Sigmoid colon (tissue), 6 donors: ENCODE measurements at regions not wholly inside any gene's neighbourhood (a gene's known extent, or its start where the extent isn't known, plus 50 kb on each side); places are given as distances from the start of the nearest gene placed in this dataset.

Source experiments
- DNase-seq: peaks from one replicate; pipeline ENCODE4 v3.0.0-alpha.2; 2019
- H3K27ac ChIP-seq, 4 donors: fragments of 200-600 bp; sonication (generic); one replicate each; pipeline ENCODE4 v1.5.1; 2016 to 2019; ENCODE audit warnings: mild to moderate bottlenecking in 1 of 4
- H3K27me3 ChIP-seq, 3 donors: fragments of 200-600 bp; sonication (generic); one replicate each; pipeline ENCODE4 v1.5.1; 2019; ENCODE audit warnings: mild to moderate bottlenecking in 1 of 3
- H3K36me3 ChIP-seq, 4 donors: fragments of 200-600 bp; sonication (generic); one replicate each; pipeline ENCODE4 v1.5.1; 2016 to 2019
- H3K4me1 ChIP-seq, 4 donors: fragments of 200-600 bp; sonication (generic); one replicate each; pipeline ENCODE4 v1.5.1; 2017 to 2019
- H3K4me3 ChIP-seq, 4 donors: fragments of 200-600 bp; sonication (generic); one replicate each; pipeline ENCODE4 v1.5.1; 2017 to 2019; ENCODE audit warnings: mild to moderate bottlenecking in 2 of 4, moderate library complexity in 1 of 4
- H3K9me3 ChIP-seq, 4 donors: fragments of 200-600 bp in 3 of 4; sonication (generic) in 3 of 4; one replicate each; pipeline versions ENCODE4 v1.5.1 to v1.6.1; 2013 to 2019
- CTCF ChIP-seq, 4 experiments: fragments of 450-650 bp in 3 of 4; fragments of 200-600 bp in 1 of 4; IDR thresholded peaks; one replicate each; pipeline ENCODE4 v1.5.1; 2016 to 2019; ENCODE audit warnings: antibody characterized with exemption in 4 of 4, mild to moderate bottlenecking in 3 of 4, moderate library complexity in 2 of 4
- EP300 ChIP-seq, 4 donors: sonication (generic); formaldehyde crosslinking; IDR thresholded peaks; one replicate each; pipeline ENCODE4 v1.6.1; 2017; ENCODE audit warnings: antibody characterized with exemption in 4 of 4
- POLR2A ChIP-seq, 2 donors: fragments of 450-650 bp; IDR thresholded peaks; one replicate each; pipeline ENCODE4 v1.6.1; 2016; ENCODE audit warnings: antibody characterized with exemption in 2 of 2, mild to moderate bottlenecking in 2 of 2, moderate library complexity in 2 of 2
- POLR2AphosphoS5 ChIP-seq, 4 donors: sonication (generic); formaldehyde crosslinking; IDR thresholded peaks; one replicate each; pipeline ENCODE4 v1.6.1; 2017; ENCODE audit warnings: antibody characterized with exemption in 4 of 4
- WGBS, 2 donors: extraction: QIAGEN DNeasy Blood & Tissue Kit; methylation state at CpG; one replicate each; pipeline ENCODE4 v1.1.7; 2013; 5-methylcytosine and 5-hydroxymethylcytosine counted together
- intact Hi-C: fragments of 100-400 bp; cut with DNase I; formaldehyde crosslinking; loops from one replicate; pipeline ENCODE4 v1.15.1; 2023
- donor health status: healthy with polysubstance abuse.
- donor health status: healthy.

- Histone ChIP-seq H3K27me3 (no peaks in the 10 kb centered on the region), H3K4me1 (no peaks in the 10 kb centered on the region), H3K27ac (no peak overlapping the region), H3K9me3 (no peaks in the 10 kb centered on the region), H3K36me3 (no peaks in the 10 kb centered on the region), H3K4me3 (no peak overlapping the region)
- DNase-seq = no peak
- intact Hi-C loops = no loop called here
- TF ChIP-seq EP300 (IDR thresholded peaks at IDR 0.05) = no peak
- no peak for TF ChIP-seq POLR2AphosphoS5 (IDR thresholded peaks at IDR 0.05)
- no peak for TF ChIP-seq CTCF (IDR thresholded peaks at IDR 0.05)
- TF ChIP-seq POLR2A (IDR thresholded peaks at IDR 0.05) = no peak
- 70 to 74% methylated on average over 5 of the region's 5 CpGs for WGBS, 2 donors
These were observed 134.8 kb upstream of the SLC24A3 start for GRCh38 chr20:19077370-19078220.

GRCh38 chr20:19078448-19079373 lies 133.7 kb upstream of the SLC24A3 start:
- no peak overlapping the region for H3K4me3 ChIP-seq
- intact Hi-C loops = no loop called here
- H3K9me3 ChIP-seq = no peaks in the 10 kb centered on the region
- TF ChIP-seq EP300 (IDR thresholded peaks at IDR 0.05) (no peak), POLR2A (IDR thresholded peaks at IDR 0.05) (no peak), CTCF (IDR thresholded peaks at IDR 0.05) (no peak), POLR2AphosphoS5 (IDR thresholded peaks at IDR 0.05) (no peak)
- 90% methylated on average over 7 of the region's 7 CpGs for WGBS, 2 donors
- no peak for DNase-seq
- no peaks in the 10 kb centered on the region for H3K4me1 ChIP-seq
- no peak overlapping the region for H3K27ac ChIP-seq
- H3K36me3 ChIP-seq = no peaks in the 10 kb centered on the region
- H3K27me3 ChIP-seq = no peaks in the 10 kb centered on the region

- Histone ChIP-seq H3K9me3 (no peaks in the 10 kb centered on the region), H3K4me3 (no peak overlapping the region), H3K4me1 (no peaks in the 10 kb centered on the region), H3K36me3 (no peaks in the 10 kb centered on the region), H3K27ac (no peak overlapping the region), H3K27me3 (no peaks in the 10 kb centered on the region)
- no peak for TF ChIP-seq POLR2A (IDR thresholded peaks at IDR 0.05)
- TF ChIP-seq POLR2AphosphoS5 (IDR thresholded peaks at IDR 0.05) = no peak
- TF ChIP-seq EP300 (IDR thresholded peaks at IDR 0.05) = no peak
- TF ChIP-seq CTCF (IDR thresholded peaks at IDR 0.05) = no peak
- 74 to 83% methylated on average over 10 of the region's 10 CpGs for WGBS, 2 donors
- intact Hi-C loops = no loop called here
- DNase-seq = no peak
These were observed 132.7 kb upstream of the SLC24A3 start for GRCh38 chr20:19079536-19080299.

- Histone ChIP-seq H3K36me3 (no peaks in the 10 kb centered on the region), H3K9me3 (no peaks in the 10 kb centered on the region), H3K4me1 (no peaks in the 10 kb centered on the region), H3K27me3 (no peaks in the 10 kb centered on the region), H3K27ac (no peak overlapping the region), H3K4me3 (no peak overlapping the region)
- intact Hi-C loops = no loop called here
- no peak for DNase-seq
- TF ChIP-seq EP300 (IDR thresholded peaks at IDR 0.05) = no peak
- TF ChIP-seq POLR2AphosphoS5 (IDR thresholded peaks at IDR 0.05) = no peak
- no peak for TF ChIP-seq CTCF (IDR thresholded peaks at IDR 0.05)
- TF ChIP-seq POLR2A (IDR thresholded peaks at IDR 0.05) = no peak
- WGBS, 2 donors = 76 to 87% methylated on average over 1 of the region's 1 CpG
These were observed 130.5 kb upstream of the SLC24A3 start for GRCh38 chr20:19081937-19082336.
